HEK293 (cell line): ENCODE measurements at regions not wholly inside any gene's neighbourhood (a gene's known extent, or its start where the extent isn't known, plus 50 kb on each side); places are given as distances from the start of the nearest gene placed in this dataset.
A peak's percentile ranks its signal among the peaks of the same experiment; 100 is the strongest.

Source experiments
- BCL11A ChIP-seq: fragments of 450-650 bp; formaldehyde crosslinking; IDR thresholded peaks from 2 replicates; pipeline ENCODE4 v1.5.1; 2016; ENCODE audit warnings: low read depth, missing biosample characterization, missing genetic modification characterization
- EGR2 ChIP-seq: fragments of 450-650 bp; formaldehyde crosslinking; IDR thresholded peaks from 2 replicates; pipeline ENCODE4 v1.5.1; 2016; ENCODE audit warnings: low read depth, missing biosample characterization, missing genetic modification characterization
- GLI4 ChIP-seq: fragments of 450-650 bp; formaldehyde crosslinking; IDR thresholded peaks from 2 replicates; pipeline ENCODE4 v1.5.1; 2016; ENCODE audit warnings: missing biosample characterization, missing genetic modification characterization
- IKZF3 ChIP-seq: fragments of 450-650 bp; IDR thresholded peaks from 2 replicates; pipeline ENCODE4 v1.5.0; 2018; ENCODE audit warnings: missing biosample characterization, mild to moderate bottlenecking, missing genetic modification characterization, moderate library complexity
- MEIS1 ChIP-seq: sonication (generic); formaldehyde crosslinking; IDR thresholded peaks from 2 replicates; pipeline ENCODE4 v1.8.1; 2022; ENCODE audit warnings: missing genetic modification reagents, mild to moderate bottlenecking, borderline replicate concordance
- PATZ1 ChIP-seq: fragments of 450-650 bp; formaldehyde crosslinking; IDR thresholded peaks from 2 replicates; pipeline ENCODE4 v1.5.1; 2016; ENCODE audit warnings: missing biosample characterization, missing genetic modification characterization
- ZBTB1 ChIP-seq: fragments of 450-650 bp; formaldehyde crosslinking; IDR thresholded peaks from 2 replicates; pipeline ENCODE4 v1.5.1; 2016; ENCODE audit warnings: missing biosample characterization, missing genetic modification characterization
- ZBTB8A ChIP-seq: fragments of 450-650 bp; formaldehyde crosslinking; IDR thresholded peaks from 2 replicates; pipeline ENCODE4 v1.5.1; 2016; ENCODE audit warnings: missing biosample characterization, missing genetic modification characterization
- ZNF174 ChIP-seq: fragments of 450-650 bp; formaldehyde crosslinking; IDR thresholded peaks from 2 replicates; pipeline ENCODE4 v1.5.0; 2017; ENCODE audit warnings: missing biosample characterization, mild to moderate bottlenecking, missing genetic modification characterization
- ZNF202 ChIP-seq: fragments of 450-650 bp; formaldehyde crosslinking; IDR thresholded peaks from 2 replicates; pipeline ENCODE4 v1.5.1; 2016; ENCODE audit warnings: missing biosample characterization, missing genetic modification characterization, borderline replicate concordance
- ZNF221 ChIP-seq: fragments of 450-650 bp; formaldehyde crosslinking; IDR thresholded peaks from 2 replicates; pipeline ENCODE4 v1.5.1; 2017; ENCODE audit warnings: missing biosample characterization, missing genetic modification characterization, borderline replicate concordance
- ZNF23 ChIP-seq: fragments of 450-650 bp; formaldehyde crosslinking; IDR thresholded peaks from 2 replicates; pipeline ENCODE4 v1.5.1; 2016; ENCODE audit warnings: missing biosample characterization, missing genetic modification characterization, borderline replicate concordance
- ZNF274 ChIP-seq, 2 experiments: fragments of 200-500 bp in 1 of 2; fragments of 450-650 bp in 1 of 2; sonication (Bioruptor generic) in 1 of 2; formaldehyde crosslinking in 1 of 2; IDR thresholded peaks; 2 replicates each; pipeline versions ENCODE4 v1.5.1 to v1.6.1; 2014 to 2016; ENCODE audit warnings: borderline replicate concordance in 1 of 2, inconsistent platforms in 1 of 2, low read length in 1 of 2, missing biosample characterization in 1 of 2, missing genetic modification characterization in 1 of 2
- ZNF280C ChIP-seq: fragments of 450-650 bp; formaldehyde crosslinking; IDR thresholded peaks from 2 replicates; pipeline ENCODE4 v1.5.1; 2016; ENCODE audit warnings: missing biosample characterization, missing genetic modification characterization
- ZNF433 ChIP-seq: fragments of 450-650 bp; formaldehyde crosslinking; IDR thresholded peaks from 2 replicates; pipeline ENCODE4 v1.5.1; 2016; ENCODE audit warnings: missing biosample characterization, missing genetic modification characterization, low read depth
- ZNF473 ChIP-seq: fragments of 450-650 bp; formaldehyde crosslinking; IDR thresholded peaks from 2 replicates; pipeline ENCODE4 v1.5.1; 2017; ENCODE audit warnings: missing biosample characterization, missing genetic modification characterization
- ZNF514 ChIP-seq: fragments of 450-650 bp; formaldehyde crosslinking; IDR thresholded peaks from 2 replicates; pipeline ENCODE4 v1.5.1; 2016; ENCODE audit warnings: missing biosample characterization, missing genetic modification characterization
- ZNF521 ChIP-seq: fragments of 450-650 bp; formaldehyde crosslinking; IDR thresholded peaks from 2 replicates; pipeline ENCODE4 v1.5.1; 2017; ENCODE audit warnings: missing biosample characterization, mild to moderate bottlenecking, missing genetic modification characterization
- ZNF549 ChIP-seq: fragments of 450-650 bp; IDR thresholded peaks from 2 replicates; pipeline ENCODE4 v1.5.1; 2018; ENCODE audit warnings: missing biosample characterization, missing genetic modification characterization, mild to moderate bottlenecking, inconsistent platforms, moderate library complexity
- ZNF560 ChIP-seq: fragments of 450-650 bp; formaldehyde crosslinking; IDR thresholded peaks from 2 replicates; pipeline ENCODE4 v1.5.1; 2017; ENCODE audit warnings: missing biosample characterization, missing genetic modification characterization, borderline replicate concordance
- ZNF623 ChIP-seq: fragments of 450-650 bp; formaldehyde crosslinking; IDR thresholded peaks from 2 replicates; pipeline ENCODE4 v1.5.1; 2016; ENCODE audit warnings: missing biosample characterization, missing genetic modification characterization
- ZNF626 ChIP-seq: fragments of 450-650 bp; sonication (Bioruptor Pico); formaldehyde crosslinking; IDR thresholded peaks from 2 replicates; pipeline ENCODE4 v1.5.1; 2018; ENCODE audit warnings: missing biosample characterization, missing genetic modification characterization, inconsistent platforms
- ZSCAN18 ChIP-seq: fragments of 450-650 bp; formaldehyde crosslinking; IDR thresholded peaks from 2 replicates; pipeline ENCODE4 v1.5.1; 2016; ENCODE audit warnings: missing biosample characterization, missing genetic modification characterization
- TF ChIP-seq, protein P1 (sequence below): IDR thresholded peaks from 2 replicates; pipeline ENCODE4 v1.6.1; 2011; ENCODE audit warnings: mild to moderate bottlenecking, low read depth, low read length, borderline replicate concordance
- TF ChIP-seq, protein P2 (sequence below): fragments of 450-650 bp; formaldehyde crosslinking; IDR thresholded peaks from 2 replicates; pipeline ENCODE4 v1.5.1; 2016; ENCODE audit warnings: missing biosample characterization, missing genetic modification characterization
- TF ChIP-seq, protein P3 (sequence below): fragments of 450-650 bp; formaldehyde crosslinking; IDR thresholded peaks from 2 replicates; pipeline ENCODE4 v1.5.1; 2016; ENCODE audit warnings: missing biosample characterization, missing genetic modification characterization
- TF ChIP-seq, protein P4 (sequence below): fragments of 450-650 bp; formaldehyde crosslinking; IDR thresholded peaks from 2 replicates; pipeline ENCODE4 v1.5.1; 2016; ENCODE audit warnings: missing biosample characterization, missing genetic modification characterization

DNA sequence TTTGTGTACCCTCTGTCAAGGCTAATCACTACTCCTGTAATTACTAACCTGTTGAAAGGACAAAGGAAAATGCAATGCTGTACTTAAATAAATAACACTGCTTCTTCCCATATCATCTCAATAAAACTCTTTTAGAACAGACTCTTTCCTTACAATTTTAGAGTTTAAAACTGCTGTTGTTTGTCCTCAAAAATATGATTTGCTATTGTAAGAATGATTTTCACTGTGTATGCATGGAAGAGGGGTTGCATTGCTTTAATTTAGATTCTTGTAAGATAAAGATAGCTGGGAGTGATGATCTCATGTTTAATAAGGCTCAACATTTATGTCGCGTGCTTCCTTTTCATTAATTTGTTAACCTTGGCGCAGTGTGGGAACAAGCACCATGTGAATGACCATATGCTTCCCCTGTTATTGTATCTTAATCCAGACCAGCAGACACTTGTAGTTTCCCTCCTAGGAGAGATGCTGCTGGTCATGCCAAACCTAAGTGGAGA lies 89.8 kb upstream of the ATXN1 start (continued):
- TF ChIP-seq ZNF626 (no peak), PATZ1 (tag by site-specific recombination) (no peak; the same call in none of the 2 replicates), ZNF433 (no peak), ZNF23 (tag by site-specific recombination) (no peak), ZNF473 (no peak), ZBTB1 (no peak), BCL11A (tag by site-specific recombination) (no peak), ZNF560 (tag by site-specific recombination) (no peak), MEIS1 (CRISPR knock-in tag) (no peak), ZNF521 (tag by site-specific recombination) (no peak), ZSCAN18 (tag by site-specific recombination) (no peak), ZBTB8A (tag by site-specific recombination) (no peak), ZNF623 (no peak), ZNF514 (tag by site-specific recombination) (no peak), EGR2 (tag by site-specific recombination) (no peak), GLI4 (tag by site-specific recombination) (no peak), ZNF202 (tag by site-specific recombination) (no peak), ZNF280C (tag by site-specific recombination) (no peak), ZNF274 (IDR thresholded peaks at IDR 0.05; ENCODE audit: low read length) (no peak), ZNF274 (tag by site-specific recombination; IDR thresholded peaks at IDR 0.05; ENCODE audit: borderline replicate concordance) (no peak), ZNF549 (tag by site-specific recombination) (no peak), ZNF174 (tag by site-specific recombination) (no peak), IKZF3 (no peak), ZNF221 (tag by site-specific recombination) (no peak)
- TF ChIP-seq, protein P1, sequence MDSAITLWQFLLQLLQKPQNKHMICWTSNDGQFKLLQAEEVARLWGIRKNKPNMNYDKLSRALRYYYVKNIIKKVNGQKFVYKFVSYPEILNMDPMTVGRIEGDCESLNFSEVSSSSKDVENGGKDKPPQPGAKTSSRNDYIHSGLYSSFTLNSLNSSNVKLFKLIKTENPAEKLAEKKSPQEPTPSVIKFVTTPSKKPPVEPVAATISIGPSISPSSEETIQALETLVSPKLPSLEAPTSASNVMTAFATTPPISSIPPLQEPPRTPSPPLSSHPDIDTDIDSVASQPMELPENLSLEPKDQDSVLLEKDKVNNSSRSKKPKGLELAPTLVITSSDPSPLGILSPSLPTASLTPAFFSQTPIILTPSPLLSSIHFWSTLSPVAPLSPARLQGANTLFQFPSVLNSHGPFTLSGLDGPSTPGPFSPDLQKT = no peak
- TF ChIP-seq, protein P2, sequence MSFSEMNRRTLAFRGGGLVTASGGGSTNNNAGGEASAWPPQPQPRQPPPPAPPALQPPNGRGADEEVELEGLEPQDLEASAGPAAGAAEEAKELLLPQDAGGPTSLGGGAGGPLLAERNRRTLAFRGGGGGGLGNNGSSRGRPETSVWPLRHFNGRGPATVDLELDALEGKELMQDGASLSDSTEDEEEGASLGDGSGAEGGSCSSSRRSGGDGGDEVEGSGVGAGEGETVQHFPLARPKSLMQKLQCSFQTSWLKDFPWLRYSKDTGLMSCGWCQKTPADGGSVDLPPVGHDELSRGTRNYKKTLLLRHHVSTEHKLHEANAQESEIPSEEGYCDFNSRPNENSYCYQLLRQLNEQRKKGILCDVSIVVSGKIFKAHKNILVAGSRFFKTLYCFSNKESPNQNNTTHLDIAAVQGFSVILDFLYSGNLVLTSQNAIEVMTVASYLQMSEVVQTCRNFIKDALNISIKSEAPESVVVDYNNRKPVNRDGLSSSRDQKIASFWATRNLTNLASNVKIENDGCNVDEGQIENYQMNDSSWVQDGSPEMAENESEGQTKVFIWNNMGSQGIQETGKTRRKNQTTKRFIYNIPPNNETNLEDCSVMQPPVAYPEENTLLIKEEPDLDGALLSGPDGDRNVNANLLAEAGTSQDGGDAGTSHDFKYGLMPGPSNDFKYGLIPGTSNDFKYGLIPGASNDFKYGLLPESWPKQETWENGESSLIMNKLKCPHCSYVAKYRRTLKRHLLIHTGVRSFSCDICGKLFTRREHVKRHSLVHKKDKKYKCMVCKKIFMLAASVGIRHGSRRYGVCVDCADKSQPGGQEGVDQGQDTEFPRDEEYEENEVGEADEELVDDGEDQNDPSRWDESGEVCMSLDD (tag by site-specific recombination) = no peak
- TF ChIP-seq, protein P3, sequence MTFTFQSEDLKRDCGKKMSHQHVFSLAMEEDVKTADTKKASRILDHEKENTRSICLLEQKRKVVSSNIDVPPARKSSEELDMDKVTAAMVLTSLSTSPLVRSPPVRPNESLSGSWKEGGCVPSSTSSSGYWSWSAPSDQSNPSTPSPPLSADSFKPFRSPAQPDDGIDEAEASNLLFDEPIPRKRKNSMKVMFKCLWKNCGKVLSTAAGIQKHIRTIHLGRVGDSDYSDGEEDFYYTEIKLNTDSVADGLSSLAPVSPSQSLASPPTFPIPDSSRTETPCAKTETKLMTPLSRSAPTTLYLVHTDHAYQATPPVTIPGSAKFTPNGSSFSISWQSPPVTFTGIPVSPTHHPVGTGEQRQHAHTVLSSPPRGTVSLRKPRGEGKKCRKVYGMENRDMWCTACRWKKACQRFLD (tag by site-specific recombination) = no peak
- TF ChIP-seq, protein P4, sequence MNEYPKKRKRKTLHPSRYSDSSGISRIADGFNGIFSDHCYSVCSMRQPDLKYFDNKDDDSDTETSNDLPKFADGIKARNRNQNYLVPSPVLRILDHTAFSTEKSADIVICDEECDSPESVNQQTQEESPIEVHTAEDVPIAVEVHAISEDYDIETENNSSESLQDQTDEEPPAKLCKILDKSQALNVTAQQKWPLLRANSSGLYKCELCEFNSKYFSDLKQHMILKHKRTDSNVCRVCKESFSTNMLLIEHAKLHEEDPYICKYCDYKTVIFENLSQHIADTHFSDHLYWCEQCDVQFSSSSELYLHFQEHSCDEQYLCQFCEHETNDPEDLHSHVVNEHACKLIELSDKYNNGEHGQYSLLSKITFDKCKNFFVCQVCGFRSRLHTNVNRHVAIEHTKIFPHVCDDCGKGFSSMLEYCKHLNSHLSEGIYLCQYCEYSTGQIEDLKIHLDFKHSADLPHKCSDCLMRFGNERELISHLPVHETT (tag by site-specific recombination) = 0 out of 2 replicates have a peak, but pooled peaks have one; percentile 69
